Spinal cord (tissue), 9 donors: ENCODE measurements at regions not wholly inside any gene's neighbourhood (a gene's known extent, or its start where the extent isn't known, plus 50 kb on each side); places are given as distances from the start of the nearest gene placed in this dataset.

ENCODE experiments used
- DNase-seq, 6 donors: peaks; one replicate each; pipeline versions ENCODE4 v3.0.0 to v3.0.0-alpha.2; 2013 to 2015; ENCODE audit warnings: low spot score in 6 of 6, low read depth in 4 of 6
- H3K27ac ChIP-seq: one replicate; pipeline ENCODE4 v1.5.1; 2013; ENCODE audit warnings: low read depth, low read length, control low read depth
- H3K27me3 ChIP-seq: one replicate; pipeline ENCODE4 v1.6.1; 2013; ENCODE audit warnings: low read length; ENCODE audit not compliant: control insufficient read depth, insufficient read depth
- H3K36me3 ChIP-seq: one replicate; pipeline ENCODE4 v1.6.1; 2013; ENCODE audit warnings: low read length; ENCODE audit not compliant: control insufficient read depth, insufficient read depth
- H3K4me1 ChIP-seq: one replicate; pipeline ENCODE4 v1.6.1; 2013; ENCODE audit warnings: low read length; ENCODE audit not compliant: control insufficient read depth, insufficient read depth
- H3K4me3 ChIP-seq: one replicate; pipeline ENCODE4 v1.5.1; 2013; ENCODE audit warnings: low read depth, low read length, control low read depth
- H3K9me3 ChIP-seq: one replicate; pipeline ENCODE4 v1.6.1; 2013; ENCODE audit warnings: low read length; ENCODE audit not compliant: control insufficient read depth, insufficient read depth
- whole genome bisulfite sequencing: methylation state at CpG from one replicate; pipeline ENCODE4 v1.1.5; 2013; ENCODE audit warnings: missing lambda C conversion rate; ENCODE audit not compliant: insufficient coverage; 5-methylcytosine and 5-hydroxymethylcytosine counted together
- donor health status: healthy.

DNA sequence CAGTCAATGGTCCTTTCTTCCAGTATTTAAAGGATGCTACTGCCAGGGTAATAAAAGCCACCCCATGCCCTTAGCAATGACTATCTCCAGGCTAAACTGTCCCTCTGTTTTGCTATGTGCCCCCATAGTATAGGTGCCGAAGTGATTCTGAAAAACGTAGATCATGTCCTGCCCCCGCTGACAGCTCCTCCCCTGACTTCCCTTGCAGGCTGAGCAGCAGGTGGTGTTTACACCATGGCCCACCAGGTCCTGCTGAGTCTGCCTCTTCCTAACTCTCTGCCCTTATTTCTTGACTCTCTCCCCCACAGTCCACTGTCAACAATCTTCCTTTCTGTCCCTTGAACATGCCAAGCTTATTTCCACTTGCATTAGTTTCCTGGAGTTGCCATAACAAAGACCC, 352.5 kb upstream of the TSHZ2 start:
- no peak for DNase-seq
- H3K9me3 ChIP-seq, result no peaks in the 10 kb centered on the region
- no peak overlapping the region for H3K27ac ChIP-seq
- H3K36me3 ChIP-seq, result no peaks in the 10 kb centered on the region
- H3K27me3 ChIP-seq, result no peaks in the 10 kb centered on the region
- H3K4me3 ChIP-seq, result no peak overlapping the region
- 69% methylated on average over 3 of the region's 3 CpGs for WGBS
- peaks cover 10% of the 10 kb centered on the region for H3K4me1 ChIP-seq

GRCh38 chr20:52619101-52619500, 353.1 kb upstream of the TSHZ2 start:
- H3K9me3 ChIP-seq, result no peaks in the 10 kb centered on the region
- WGBS, result 0% methylated on average over 2 of the region's 5 CpGs
- no peaks in the 10 kb centered on the region for H3K36me3 ChIP-seq
- DNase-seq, result peak in 4 of 6 donors; percentile 54 to 95 (median 60)
- H3K27me3 ChIP-seq, result no peaks in the 10 kb centered on the region
- H3K4me1 ChIP-seq, result peaks cover 10% of the 10 kb centered on the region
- H3K27ac ChIP-seq, result no peak overlapping the region
- no peak overlapping the region for H3K4me3 ChIP-seq

GRCh38 chr20:52616629-52617028, 355.5 kb upstream of the TSHZ2 start:
- no peaks in the 10 kb centered on the region for H3K27me3 ChIP-seq
- H3K27ac ChIP-seq, result no peak overlapping the region
- H3K4me1 ChIP-seq, result peaks cover 10% of the 10 kb centered on the region
- H3K9me3 ChIP-seq, result no peaks in the 10 kb centered on the region
- WGBS, result 29% methylated on average over 1 of the region's 3 CpGs
- peak in 2 of 6 donors; percentile 40 to 71 for DNase-seq
- H3K36me3 ChIP-seq, result no peaks in the 10 kb centered on the region
- H3K4me3 ChIP-seq, result no peak overlapping the region

DNA sequence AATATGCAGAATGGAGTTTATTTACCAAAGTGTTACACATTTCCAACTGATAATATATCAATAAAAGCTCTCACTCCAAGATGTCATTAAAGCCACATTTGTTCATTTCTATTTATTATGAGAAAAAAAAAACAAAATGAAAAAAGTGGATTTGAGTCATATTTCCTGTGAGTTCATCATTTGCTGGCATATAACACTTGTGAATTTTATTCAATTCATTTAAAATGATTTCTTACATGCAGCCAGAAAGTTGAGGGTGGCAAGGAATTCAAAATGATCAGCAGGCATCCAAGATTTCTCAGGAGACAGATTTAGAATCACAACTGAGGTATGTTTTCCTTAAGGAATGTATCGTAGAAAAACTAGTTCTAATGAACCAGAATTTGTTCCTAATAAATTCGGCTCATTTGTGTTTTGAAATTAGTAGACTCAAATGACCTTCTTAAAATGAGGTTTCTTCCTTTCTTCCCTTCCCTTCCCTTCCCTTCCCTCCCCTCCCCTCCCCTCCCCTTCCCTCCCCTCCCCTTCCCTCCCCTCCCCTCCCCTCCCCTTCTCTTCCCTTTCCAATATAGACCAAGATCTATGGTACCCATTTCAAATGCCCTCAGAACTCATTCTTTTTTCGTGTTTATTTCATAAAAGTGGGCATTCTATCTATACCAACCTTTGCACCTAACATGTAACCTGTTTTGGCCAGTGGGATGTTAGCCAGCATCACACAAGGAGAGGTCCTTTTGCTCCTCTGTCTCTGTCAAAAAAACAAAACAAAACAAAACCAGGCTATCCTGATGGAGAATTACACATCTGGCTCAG, 357.9 kb upstream of the TSHZ2 start:
- Histone ChIP-seq H3K36me3 (no peaks in the 10 kb centered on the region), H3K27ac (no peak overlapping the region), H3K9me3 (no peaks in the 10 kb centered on the region), H3K4me1 (peaks cover 6% of the 10 kb centered on the region), H3K4me3 (no peak overlapping the region), H3K27me3 (no peaks in the 10 kb centered on the region)
- peak in 1 of 6 donors; percentile 26 for DNase-seq
- no CpG with 5 or more reads among the region's 3 CpGs for WGBS

DNA sequence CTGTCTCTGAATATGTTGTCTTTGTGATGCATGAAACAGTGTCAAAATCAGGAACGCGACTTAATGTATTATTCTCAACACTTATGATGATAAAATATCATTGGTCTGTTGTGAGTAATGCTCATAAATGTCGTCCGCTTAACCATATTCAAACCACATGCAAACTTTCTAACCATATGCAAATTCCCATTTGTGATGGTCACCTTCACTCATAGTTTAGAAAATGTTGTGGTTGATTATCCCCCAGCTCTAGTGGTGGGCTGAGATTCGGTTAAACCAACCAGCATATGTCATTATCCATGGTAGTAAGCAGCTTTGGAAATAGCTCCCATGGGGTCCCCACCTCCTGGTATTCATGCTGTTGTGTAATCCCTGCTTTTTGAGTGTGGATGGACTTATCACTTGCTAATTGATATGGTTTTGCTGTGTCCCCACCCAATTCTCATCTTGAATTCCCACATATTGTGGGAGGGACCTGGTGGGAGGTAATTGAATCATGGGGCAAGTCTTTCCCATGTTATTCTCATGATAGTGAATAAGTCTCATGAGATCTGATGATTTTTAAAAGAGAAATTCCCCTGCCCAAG, 360.0 kb upstream of the TSHZ2 start:
- Histone ChIP-seq H3K27ac (no peak overlapping the region), H3K4me1 (peaks cover 6% of the 10 kb centered on the region)

GRCh38 chr20:52610749-52611148, 361.4 kb upstream of the TSHZ2 start:
- Histone ChIP-seq H3K27ac (no peak overlapping the region), H3K4me1 (no peaks in the 10 kb centered on the region), H3K4me3 (no peak overlapping the region), H3K36me3 (no peaks in the 10 kb centered on the region), H3K27me3 (no peaks in the 10 kb centered on the region), H3K9me3 (no peaks in the 10 kb centered on the region)
- no peak for DNase-seq

More for the DNA sequence above, 360.0 kb upstream of the TSHZ2 start:
- no peak for DNase-seq
- H3K36me3 ChIP-seq, result no peaks in the 10 kb centered on the region
- no peak overlapping the region for H3K4me3 ChIP-seq
- H3K9me3 ChIP-seq, result no peaks in the 10 kb centered on the region
- WGBS, result no CpG with 5 or more reads among the region's 5 CpGs
- no peaks in the 10 kb centered on the region for H3K27me3 ChIP-seq

- DNase-seq, result no peak
- H3K9me3 ChIP-seq, result no peaks in the 10 kb centered on the region
- no peak overlapping the region for H3K27ac ChIP-seq
- H3K27me3 ChIP-seq, result no peaks in the 10 kb centered on the region
- H3K4me3 ChIP-seq, result no peak overlapping the region
- WGBS, result 94% methylated on average over 2 of the region's 4 CpGs
- no peaks in the 10 kb centered on the region for H3K4me1 ChIP-seq
- no peaks in the 10 kb centered on the region for H3K36me3 ChIP-seq
Observed at GRCh38 chr20:52601295-52601971, 370.7 kb upstream of the TSHZ2 start.

DNA sequence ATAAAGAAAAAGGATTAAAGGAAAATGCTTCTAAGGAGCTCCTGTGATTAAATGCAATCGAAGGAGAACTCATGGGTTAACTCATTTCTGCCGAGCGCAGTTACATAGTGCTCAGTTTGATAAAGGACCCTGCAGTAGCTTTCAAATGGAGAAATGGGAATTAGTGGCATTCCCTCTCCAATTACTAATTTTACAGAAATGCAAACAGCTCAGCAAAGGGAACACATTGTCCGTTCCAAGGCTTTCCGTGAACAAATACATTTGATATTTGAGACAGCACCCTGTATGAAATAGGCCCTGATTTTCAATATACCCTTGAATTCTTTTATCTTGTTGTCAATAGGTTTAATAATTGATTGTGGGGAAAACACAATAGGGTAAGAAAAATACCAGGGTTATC, 375.9 kb upstream of the TSHZ2 start:
- peak in 1 of 6 donors; percentile 70 for DNase-seq
- Histone ChIP-seq H3K36me3 (no peaks in the 10 kb centered on the region), H3K27me3 (no peaks in the 10 kb centered on the region), H3K9me3 (no peaks in the 10 kb centered on the region), H3K27ac (no peak overlapping the region), H3K4me3 (no peak overlapping the region), H3K4me1 (no peaks in the 10 kb centered on the region)
- WGBS, result no CpG with 5 or more reads among the region's 5 CpGs

- no CpG with 5 or more reads among the region's 1 CpG for WGBS
- no peaks in the 10 kb centered on the region for H3K4me1 ChIP-seq
- no peak overlapping the region for H3K4me3 ChIP-seq
- no peaks in the 10 kb centered on the region for H3K27me3 ChIP-seq
- DNase-seq, result no peak
- no peaks in the 10 kb centered on the region for H3K9me3 ChIP-seq
- no peak overlapping the region for H3K27ac ChIP-seq
- H3K36me3 ChIP-seq, result no peaks in the 10 kb centered on the region
Observed at GRCh38 chr20:52595518-52595917, 376.6 kb upstream of the TSHZ2 start.
